Skeletal muscle satellite cell (primary cell): ENCODE measurements at regions not wholly inside any gene's neighbourhood (a gene's known extent, or its start where the extent isn't known, plus 50 kb on each side); places are given as distances from the start of the nearest gene placed in this dataset.
A peak's percentile ranks its signal among the peaks of the same experiment; 100 is the strongest.

Source experiments
- H3K27me3 ChIP-seq: 2 replicates; pipeline ENCODE4 v1.7.0; 2013; ENCODE audit warnings: low read length; ENCODE audit not compliant: control insufficient read depth, insufficient read depth
- H3K36me3 ChIP-seq: 2 replicates; pipeline ENCODE4 v1.7.0; 2013; ENCODE audit warnings: mild to moderate bottlenecking, control low read depth, low read length; ENCODE audit not compliant: insufficient read depth
- H3K4me1 ChIP-seq: 2 replicates; pipeline ENCODE4 v1.7.0; 2013; ENCODE audit warnings: low read length; ENCODE audit not compliant: control insufficient read depth, insufficient read depth
- H3K4me2 ChIP-seq: 2 replicates; pipeline ENCODE4 v1.7.0; 2013; ENCODE audit warnings: mild to moderate bottlenecking, low read length
- H3K4me3 ChIP-seq: 2 replicates; pipeline ENCODE4 v1.7.0; 2013; ENCODE audit warnings: low read length
- H3K9ac ChIP-seq: 2 replicates; pipeline ENCODE4 v1.7.0; 2013; ENCODE audit warnings: mild to moderate bottlenecking, low read depth, low read length, moderate library complexity
- H3K9me3 ChIP-seq: replicated peaks from 2 replicates; pipeline ENCODE4 v1.7.0; 2013; ENCODE audit warnings: mild to moderate bottlenecking, control low read depth, low read length

- H3K27me3 ChIP-seq = no peaks in the 10 kb centered on the region
- no peak overlapping the region for H3K4me2 ChIP-seq
- no peaks in the 10 kb centered on the region for H3K36me3 ChIP-seq
- H3K4me3 ChIP-seq = no peak overlapping the region
- H3K9ac ChIP-seq = no peak overlapping the region
- no peaks in the 10 kb centered on the region for H3K4me1 ChIP-seq
- H3K9me3 ChIP-seq = no peaks in the 10 kb centered on the region
Measured at GRCh38 chr17:71472809-71473789, 647.7 kb upstream of the SOX9 start.

GRCh38 chr17:71477356-71477755 lies 643.5 kb upstream of the SOX9 start:
- Histone ChIP-seq H3K4me1 (no peaks in the 10 kb centered on the region), H3K27me3 (no peaks in the 10 kb centered on the region), H3K4me2 (no peak overlapping the region), H3K36me3 (no peaks in the 10 kb centered on the region), H3K9me3 (no peaks in the 10 kb centered on the region), H3K9ac (no peak overlapping the region), H3K4me3 (no peak overlapping the region)

- H3K9ac ChIP-seq = no peak overlapping the region
- H3K4me2 ChIP-seq = no peak overlapping the region
- no peaks in the 10 kb centered on the region for H3K4me1 ChIP-seq
- H3K4me3 ChIP-seq = no peak overlapping the region
- no peaks in the 10 kb centered on the region for H3K36me3 ChIP-seq
- no peaks in the 10 kb centered on the region for H3K27me3 ChIP-seq
- H3K9me3 ChIP-seq = no peaks in the 10 kb centered on the region
Measured at GRCh38 chr17:71480099-71480498, 640.7 kb upstream of the SOX9 start.

GRCh38 chr17:71482625-71483024 lies 638.2 kb upstream of the SOX9 start:
- Histone ChIP-seq H3K9me3 (no peaks in the 10 kb centered on the region), H3K4me2 (no peak overlapping the region), H3K36me3 (no peaks in the 10 kb centered on the region), H3K4me1 (no peaks in the 10 kb centered on the region), H3K4me3 (no peak overlapping the region), H3K27me3 (no peaks in the 10 kb centered on the region), H3K9ac (no peak overlapping the region)

GRCh38 chr17:71484546-71484945 lies 636.3 kb upstream of the SOX9 start:
- Histone ChIP-seq H3K36me3 (no peaks in the 10 kb centered on the region), H3K4me2 (no peak overlapping the region), H3K4me1 (no peaks in the 10 kb centered on the region), H3K9me3 (no peaks in the 10 kb centered on the region), H3K4me3 (no peak overlapping the region), H3K27me3 (no peaks in the 10 kb centered on the region), H3K9ac (no peak overlapping the region)

- H3K36me3 ChIP-seq = no peaks in the 10 kb centered on the region
- H3K4me3 ChIP-seq = no peak overlapping the region
- H3K4me2 ChIP-seq = no peak overlapping the region
- no peaks in the 10 kb centered on the region for H3K4me1 ChIP-seq
- no peak overlapping the region for H3K9ac ChIP-seq
- no peaks in the 10 kb centered on the region for H3K27me3 ChIP-seq
- H3K9me3 ChIP-seq = no peaks in the 10 kb centered on the region
Measured at GRCh38 chr17:71485426-71485825, 635.4 kb upstream of the SOX9 start.

- no peak overlapping the region for H3K4me2 ChIP-seq
- no peaks in the 10 kb centered on the region for H3K4me1 ChIP-seq
- H3K9ac ChIP-seq = no peak overlapping the region
- H3K36me3 ChIP-seq = no peaks in the 10 kb centered on the region
- no peak overlapping the region for H3K4me3 ChIP-seq
- H3K27me3 ChIP-seq = no peaks in the 10 kb centered on the region
- H3K9me3 ChIP-seq = no peaks in the 10 kb centered on the region
Measured at GRCh38 chr17:71486261-71486660, 634.6 kb upstream of the SOX9 start.

GRCh38 chr17:71488851-71489250 lies 632.0 kb upstream of the SOX9 start:
- Histone ChIP-seq H3K36me3 (no peaks in the 10 kb centered on the region), H3K9me3 (no peaks in the 10 kb centered on the region), H3K4me1 (peaks cover 3% of the 10 kb centered on the region), H3K27me3 (no peaks in the 10 kb centered on the region), H3K4me3 (no peak overlapping the region), H3K9ac (no peak overlapping the region), H3K4me2 (no peak overlapping the region)

- H3K27me3 ChIP-seq = no peaks in the 10 kb centered on the region
- H3K9me3 ChIP-seq = no peaks in the 10 kb centered on the region
Measured at GRCh38 chr17:71494062-71494855, 626.6 kb upstream of the SOX9 start.

GRCh38 chr17:71495420-71495819 lies 625.4 kb upstream of the SOX9 start:
- Histone ChIP-seq H3K4me3 (no peak overlapping the region), H3K36me3 (no peaks in the 10 kb centered on the region), H3K4me2 (no peak overlapping the region), H3K4me1 (peaks cover 15% of the 10 kb centered on the region), H3K9me3 (no peaks in the 10 kb centered on the region), H3K9ac (no peak overlapping the region), H3K27me3 (no peaks in the 10 kb centered on the region)

More at GRCh38 chr17:71494062-71494855, 626.6 kb upstream of the SOX9 start:
- no peak overlapping the region for H3K4me3 ChIP-seq
- H3K4me1 ChIP-seq = peaks cover 14% of the 10 kb centered on the region
- peak overlapping the region; percentile 12 for H3K4me2 ChIP-seq
- no peaks in the 10 kb centered on the region for H3K36me3 ChIP-seq
- no peak overlapping the region for H3K9ac ChIP-seq

GRCh38 chr17:71496552-71496951 lies 624.3 kb upstream of the SOX9 start:
- Histone ChIP-seq H3K4me2 (no peak overlapping the region), H3K36me3 (no peaks in the 10 kb centered on the region), H3K9ac (no peak overlapping the region), H3K4me3 (no peak overlapping the region), H3K4me1 (peaks cover 26% of the 10 kb centered on the region), H3K9me3 (no peaks in the 10 kb centered on the region), H3K27me3 (no peaks in the 10 kb centered on the region)
